ENCODE measurements at regions not wholly inside any gene's neighbourhood (a gene's known extent, or its start where the extent isn't known, plus 50 kb on each side); places are given as distances from the start of the nearest gene placed in this dataset.
A peak's percentile ranks its signal among the peaks of the same experiment; 100 is the strongest.

DNA sequence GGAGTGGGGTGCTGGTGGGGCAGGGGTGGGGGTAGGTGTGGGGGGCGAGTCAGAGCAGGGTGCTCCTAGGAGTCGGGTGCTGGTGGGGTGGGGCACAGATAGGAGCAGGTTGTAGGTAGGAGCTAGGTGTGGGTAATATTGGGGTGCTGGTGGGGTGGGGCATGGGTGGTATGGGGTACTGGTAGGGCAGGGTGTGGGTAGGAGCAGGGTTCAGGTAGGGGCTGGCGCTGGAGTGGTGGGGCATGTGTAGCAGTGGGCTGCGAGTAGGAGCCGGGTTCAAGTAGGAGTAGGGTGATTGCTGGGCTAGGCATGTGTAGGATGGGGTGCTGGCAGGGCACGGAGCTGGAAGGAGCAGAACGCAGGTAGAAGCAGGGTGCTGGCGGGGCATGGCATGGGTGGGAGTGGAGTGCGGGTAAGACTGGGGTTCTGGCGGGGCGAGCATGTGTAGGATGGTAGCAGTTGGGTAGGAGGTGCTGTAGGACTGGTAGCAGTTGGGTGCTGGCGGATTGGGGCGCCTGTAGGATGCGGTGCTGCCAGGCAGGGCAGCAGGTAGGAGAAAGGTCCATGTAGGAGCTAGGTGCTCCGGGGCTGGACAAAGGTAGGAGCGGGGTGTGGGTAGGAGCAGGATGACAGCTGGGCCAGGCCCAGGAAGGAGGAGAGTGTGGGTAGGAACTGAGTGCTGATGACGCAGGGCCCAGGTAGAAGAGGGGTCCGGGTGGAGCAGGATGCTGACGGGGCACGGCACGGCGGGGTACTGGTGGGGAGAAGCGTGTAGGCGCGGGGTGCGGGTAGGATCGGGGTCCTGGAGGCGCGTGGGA is 105.5 kb upstream of the SIMC1 start:
- Histone ChIP-seq H3K36me3 (ENCODE audit: control insufficient read depth, insufficient read depth, low read length) (no peaks in the 10 kb centered on the region), H3K4me1 (ENCODE audit: control insufficient read depth, insufficient read depth, low read length) (no peaks in the 10 kb centered on the region), H3K4me3 (ENCODE audit: low read length) (no peak overlapping the region), H3K27me3 (ENCODE audit: control insufficient read depth, insufficient read depth, low read length) (peaks cover 2% of the 10 kb centered on the region), H3K9me3 (ENCODE audit: control insufficient read depth, insufficient read depth, low read length) (no peaks in the 10 kb centered on the region), H3K27ac (ENCODE audit: low read length) (no peak overlapping the region)
- 58% methylated on average over 29 of the region's 29 CpGs for WGBS (ENCODE audit: insufficient coverage)
- TF ChIP-seq, protein P1, sequence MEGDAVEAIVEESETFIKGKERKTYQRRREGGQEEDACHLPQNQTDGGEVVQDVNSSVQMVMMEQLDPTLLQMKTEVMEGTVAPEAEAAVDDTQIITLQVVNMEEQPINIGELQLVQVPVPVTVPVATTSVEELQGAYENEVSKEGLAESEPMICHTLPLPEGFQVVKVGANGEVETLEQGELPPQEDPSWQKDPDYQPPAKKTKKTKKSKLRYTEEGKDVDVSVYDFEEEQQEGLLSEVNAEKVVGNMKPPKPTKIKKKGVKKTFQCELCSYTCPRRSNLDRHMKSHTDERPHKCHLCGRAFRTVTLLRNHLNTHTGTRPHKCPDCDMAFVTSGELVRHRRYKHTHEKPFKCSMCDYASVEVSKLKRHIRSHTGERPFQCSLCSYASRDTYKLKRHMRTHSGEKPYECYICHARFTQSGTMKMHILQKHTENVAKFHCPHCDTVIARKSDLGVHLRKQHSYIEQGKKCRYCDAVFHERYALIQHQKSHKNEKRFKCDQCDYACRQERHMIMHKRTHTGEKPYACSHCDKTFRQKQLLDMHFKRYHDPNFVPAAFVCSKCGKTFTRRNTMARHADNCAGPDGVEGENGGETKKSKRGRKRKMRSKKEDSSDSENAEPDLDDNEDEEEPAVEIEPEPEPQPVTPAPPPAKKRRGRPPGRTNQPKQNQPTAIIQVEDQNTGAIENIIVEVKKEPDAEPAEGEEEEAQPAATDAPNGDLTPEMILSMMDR (IDR thresholded peaks at IDR 0.05): no peak
- H3K36me3 Mint-ChIP-seq: no peaks in the 10 kb centered on the region
- H3K9me3 Mint-ChIP-seq: no peaks in the 10 kb centered on the region
- H3K27me3 Mint-ChIP-seq (ENCODE audit: low read depth in 2 of 2): peaks cover 31 to 37% of the 10 kb centered on the region in 2 donors
- no peak overlapping the region for H3K27ac Mint-ChIP-seq
- peak in 1 of 2 donors; percentile 6 for DNase-seq
- intact Hi-C loops (cut with micrococcal nuclease): no loop called here
- H3K4me1 Mint-ChIP-seq: peaks cover 0 to 16% of the 10 kb centered on the region in 2 donors
- H3K4me3 Mint-ChIP-seq: no peak overlapping the region
- no peak for ATAC-seq

DNA sequence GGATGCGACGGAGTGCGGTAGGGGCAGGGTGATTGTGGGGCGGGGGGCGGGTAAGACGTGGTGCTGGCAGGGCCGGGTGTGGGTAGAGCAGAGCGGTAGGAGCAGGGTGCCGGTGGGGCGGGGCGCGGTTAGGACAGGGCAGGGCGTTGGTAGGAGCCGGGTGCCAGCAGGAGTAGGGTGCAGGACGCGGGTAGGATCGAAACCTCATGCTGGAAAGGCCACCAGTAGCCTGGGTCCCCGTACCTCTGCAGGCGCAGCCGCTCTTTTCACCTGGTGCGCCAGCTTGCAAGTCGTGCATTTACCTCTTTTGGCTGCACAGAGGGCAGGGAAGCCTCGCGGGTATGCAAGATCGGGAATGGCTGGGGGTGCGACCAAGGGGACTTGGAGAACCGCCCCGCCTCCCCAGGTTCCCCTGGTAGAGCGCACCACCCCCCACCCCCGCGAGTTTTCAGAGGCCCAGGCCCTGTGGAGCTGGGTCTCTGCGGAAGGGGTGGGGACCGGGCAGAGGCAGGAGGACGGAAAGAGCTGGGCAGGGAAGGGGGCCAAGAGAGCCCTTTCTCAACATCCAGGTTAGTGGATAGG is 104.8 kb upstream of the SIMC1 start:
- 1% methylated on average over 30 of the region's 34 CpGs for WGBS (ENCODE audit: insufficient coverage)

DNA sequence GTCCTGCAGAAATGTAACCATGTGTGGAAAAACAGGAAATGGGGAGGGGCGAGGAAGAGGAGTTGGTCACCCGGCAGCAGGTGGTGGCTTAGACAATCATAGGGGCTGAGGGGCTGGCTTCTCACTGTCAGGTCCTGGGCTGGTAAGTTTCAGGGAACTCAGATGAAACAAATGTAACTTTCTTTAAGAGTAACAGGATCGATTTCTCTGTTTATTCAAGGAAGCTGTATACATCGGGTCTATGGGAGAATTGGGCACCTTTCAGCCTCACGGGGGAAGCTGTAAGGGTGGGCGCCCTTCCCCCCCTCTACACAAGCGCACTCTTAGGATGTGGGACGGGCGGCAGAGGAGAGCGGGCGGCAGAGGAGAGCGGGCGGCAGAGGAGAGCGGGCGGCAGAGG is 104.3 kb upstream of the SIMC1 start:
- Mint-ChIP-seq H3K9me3 (no peaks in the 10 kb centered on the region), H3K4me3 (no peak overlapping the region), H3K36me3 (no peaks in the 10 kb centered on the region), H3K4me1 (peaks cover 0 to 16% of the 10 kb centered on the region in 2 donors), H3K27ac (no peak overlapping the region), H3K27me3 (ENCODE audit: low read depth in 2 of 2) (peaks cover 31 to 37% of the 10 kb centered on the region in 2 donors)
- H3K27ac ChIP-seq (ENCODE audit: low read length): no peak overlapping the region
- WGBS (ENCODE audit: insufficient coverage): 8% methylated on average over 11 of the region's 15 CpGs
- H3K4me1 ChIP-seq (ENCODE audit: control insufficient read depth, insufficient read depth, low read length): no peaks in the 10 kb centered on the region
- TF ChIP-seq, protein P1 (IDR thresholded peaks at IDR 0.05): no peak
- no peak for ATAC-seq
- no peaks in the 10 kb centered on the region for H3K9me3 ChIP-seq (ENCODE audit: control insufficient read depth, insufficient read depth, low read length)
- intact Hi-C loops (cut with micrococcal nuclease): no loop called here
- peaks cover 2% of the 10 kb centered on the region for H3K27me3 ChIP-seq (ENCODE audit: control insufficient read depth, insufficient read depth, low read length)
- DNase-seq: peak in 1 of 2 donors; percentile 6
- H3K4me3 ChIP-seq (ENCODE audit: low read length): no peak overlapping the region
- no peaks in the 10 kb centered on the region for H3K36me3 ChIP-seq (ENCODE audit: control insufficient read depth, insufficient read depth, low read length)

More for the DNA sequence above, 104.8 kb upstream of the SIMC1 start:
- no peaks in the 10 kb centered on the region for H3K9me3 ChIP-seq (ENCODE audit: control insufficient read depth, insufficient read depth, low read length)
- no peak overlapping the region for H3K27ac ChIP-seq (ENCODE audit: low read length)
- Mint-ChIP-seq H3K9me3 (no peaks in the 10 kb centered on the region), H3K4me3 (no peak overlapping the region), H3K27me3 (ENCODE audit: low read depth in 2 of 2) (peaks cover 31 to 37% of the 10 kb centered on the region in 2 donors), H3K36me3 (no peaks in the 10 kb centered on the region), H3K4me1 (peaks cover 0 to 16% of the 10 kb centered on the region in 2 donors), H3K27ac (no peak overlapping the region)
- TF ChIP-seq, protein P1 (IDR thresholded peaks at IDR 0.05): no peak
- no peak overlapping the region for H3K4me3 ChIP-seq (ENCODE audit: low read length)
- peaks cover 2% of the 10 kb centered on the region for H3K27me3 ChIP-seq (ENCODE audit: control insufficient read depth, insufficient read depth, low read length)
- ATAC-seq (no peak), DNase-seq (peak in 1 of 2 donors; percentile 27)
- no peaks in the 10 kb centered on the region for H3K36me3 ChIP-seq (ENCODE audit: control insufficient read depth, insufficient read depth, low read length)
- intact Hi-C loops (cut with micrococcal nuclease): no loop called here
- H3K4me1 ChIP-seq (ENCODE audit: control insufficient read depth, insufficient read depth, low read length): no peaks in the 10 kb centered on the region

Measured in natural killer cell (primary cell).